SK-N-SH treated with all-trans-retinoic acid at 6 μM for 48 hours (cell line): ENCODE measurements at regions not wholly inside any gene's neighbourhood (a gene's known extent, or its start where the extent isn't known, plus 50 kb on each side); places are given as distances from the start of the nearest gene placed in this dataset.

Experiments
- CREB5 ChIP-seq: fragments of 250-450 bp; sonication (Bioruptor Pico); IDR thresholded peaks from 2 replicates; pipeline ENCODE4 v1.5.1; 2020; ENCODE audit warnings: low read depth, mild to moderate bottlenecking, moderate library complexity
- CSRNP3 ChIP-seq: fragments of 250-450 bp; sonication (Bioruptor Pico); IDR thresholded peaks from 2 replicates; pipeline ENCODE4 v1.5.1; 2021; ENCODE audit warnings: mild to moderate bottlenecking, moderate library complexity
- ESRRG ChIP-seq: fragments of 250-450 bp; sonication (Bioruptor Pico); IDR thresholded peaks from 2 replicates; pipeline ENCODE4 v1.6.1; 2021; ENCODE audit warnings: mild to moderate bottlenecking
- GLIS3 ChIP-seq: fragments of 250-450 bp; sonication (Bioruptor Pico); IDR thresholded peaks from 2 replicates; pipeline ENCODE4 v1.5.0; 2020; ENCODE audit warnings: mild to moderate bottlenecking, moderate library complexity
- ISL1 ChIP-seq: fragments of 250-450 bp; sonication (Bioruptor Pico); IDR thresholded peaks from 2 replicates; pipeline ENCODE4 v2.1.2; 2022; ENCODE audit warnings: mild to moderate bottlenecking, moderate library complexity
- PPARA ChIP-seq: fragments of 250-450 bp; sonication (Bioruptor Pico); IDR thresholded peaks from 2 replicates; pipeline ENCODE4 v1.5.0; 2020; ENCODE audit warnings: mild to moderate bottlenecking, borderline replicate concordance
- RARB ChIP-seq: fragments of 250-450 bp; sonication (Bioruptor Pico); IDR thresholded peaks from 2 replicates; pipeline ENCODE4 v1.8.0; 2021; ENCODE audit warnings: mild to moderate bottlenecking, moderate library complexity
- SNAI2 ChIP-seq: fragments of 250-450 bp; sonication (Bioruptor Pico); IDR thresholded peaks from 2 replicates; pipeline ENCODE4 v1.5.0; 2020; ENCODE audit warnings: mild to moderate bottlenecking, moderate library complexity
- TOX ChIP-seq: fragments of 250-450 bp; sonication (Bioruptor Pico); IDR thresholded peaks from 2 replicates; pipeline ENCODE4 v1.8.0; 2021; ENCODE audit warnings: mild to moderate bottlenecking, moderate library complexity, borderline replicate concordance
- TSHZ2 ChIP-seq: fragments of 250-450 bp; sonication (Bioruptor Pico); IDR thresholded peaks from 2 replicates; pipeline ENCODE4 v1.5.0; 2020; ENCODE audit warnings: mild to moderate bottlenecking, moderate library complexity
- ZFP3 ChIP-seq: fragments of 250-450 bp; sonication (Bioruptor Pico); IDR thresholded peaks from 2 replicates; pipeline ENCODE4 v1.5.0; 2020; ENCODE audit warnings: mild to moderate bottlenecking, moderate library complexity
- ZFP30 ChIP-seq: fragments of 450-650 bp; formaldehyde crosslinking; IDR thresholded peaks from 2 replicates; pipeline ENCODE4 v1.5.0; 2022; ENCODE audit warnings: mild to moderate bottlenecking, moderate library complexity
- ZNF70 ChIP-seq: fragments of 450-650 bp; formaldehyde crosslinking; IDR thresholded peaks from 2 replicates; pipeline ENCODE4 v1.5.0; 2020; ENCODE audit warnings: mild to moderate bottlenecking, moderate library complexity

GRCh38 chr14:81625343-81625742, 91.7 kb upstream of the SEL1L start:
- TF ChIP-seq ISL1 (CRISPR knock-in tag): no peak
- no peak for TF ChIP-seq ZNF70 (CRISPR knock-in tag)
- TF ChIP-seq SNAI2: no peak
- TF ChIP-seq TOX (CRISPR knock-in tag): no peak
- no peak for TF ChIP-seq RARB (CRISPR knock-in tag)
- no peak for TF ChIP-seq ESRRG (CRISPR knock-in tag)
- no peak for TF ChIP-seq ZFP30 (CRISPR knock-in tag)
- no peak for TF ChIP-seq CSRNP3 (CRISPR knock-in tag)
- no peak for TF ChIP-seq TSHZ2 (CRISPR knock-in tag)
- TF ChIP-seq ZFP3: no peak
- no peak for TF ChIP-seq GLIS3 (CRISPR knock-in tag)
- no peak for TF ChIP-seq CREB5 (CRISPR knock-in tag)
- no peak for TF ChIP-seq PPARA (CRISPR knock-in tag)
